Upper lobe of left lung (tissue), 4 donors: ENCODE measurements at regions not wholly inside any gene's neighbourhood (a gene's known extent, or its start where the extent isn't known, plus 50 kb on each side); places are given as distances from the start of the nearest gene placed in this dataset.
"Not testable (repeated sequence)": the region's sequence is repeated elsewhere in the genome, so short reads cannot be mapped to it uniquely, and the experiment has no call there.

Experiments
- EP300 ChIP-seq, 4 donors: sonication (generic); formaldehyde crosslinking; IDR thresholded peaks; one replicate each; pipeline ENCODE4 v1.5.1; 2017; ENCODE audit warnings: antibody characterized with exemption in 4 of 4, control low read depth in 2 of 4
- POLR2A ChIP-seq, 4 donors: fragments of 450-650 bp; IDR thresholded peaks; one replicate each; pipeline ENCODE4 v1.5.1; 2016 to 2017; ENCODE audit warnings: antibody characterized with exemption in 4 of 4, mild to moderate bottlenecking in 2 of 4
- POLR2AphosphoS5 ChIP-seq, 2 donors: sonication (generic); formaldehyde crosslinking; IDR thresholded peaks; one replicate each; pipeline ENCODE4 v1.5.1; 2017; ENCODE audit warnings: antibody characterized with exemption in 2 of 2
- TF ChIP-seq, protein P1 (sequence below), 6 experiments: fragments of 450-650 bp in 4 of 6; fragments of 200-600 bp in 2 of 6; sonication (generic) in 2 of 6; IDR thresholded peaks; one replicate each; pipeline ENCODE4 v1.5.1; 2016 to 2019; ENCODE audit warnings: antibody characterized with exemption in 6 of 6

- TF ChIP-seq, protein P1, sequence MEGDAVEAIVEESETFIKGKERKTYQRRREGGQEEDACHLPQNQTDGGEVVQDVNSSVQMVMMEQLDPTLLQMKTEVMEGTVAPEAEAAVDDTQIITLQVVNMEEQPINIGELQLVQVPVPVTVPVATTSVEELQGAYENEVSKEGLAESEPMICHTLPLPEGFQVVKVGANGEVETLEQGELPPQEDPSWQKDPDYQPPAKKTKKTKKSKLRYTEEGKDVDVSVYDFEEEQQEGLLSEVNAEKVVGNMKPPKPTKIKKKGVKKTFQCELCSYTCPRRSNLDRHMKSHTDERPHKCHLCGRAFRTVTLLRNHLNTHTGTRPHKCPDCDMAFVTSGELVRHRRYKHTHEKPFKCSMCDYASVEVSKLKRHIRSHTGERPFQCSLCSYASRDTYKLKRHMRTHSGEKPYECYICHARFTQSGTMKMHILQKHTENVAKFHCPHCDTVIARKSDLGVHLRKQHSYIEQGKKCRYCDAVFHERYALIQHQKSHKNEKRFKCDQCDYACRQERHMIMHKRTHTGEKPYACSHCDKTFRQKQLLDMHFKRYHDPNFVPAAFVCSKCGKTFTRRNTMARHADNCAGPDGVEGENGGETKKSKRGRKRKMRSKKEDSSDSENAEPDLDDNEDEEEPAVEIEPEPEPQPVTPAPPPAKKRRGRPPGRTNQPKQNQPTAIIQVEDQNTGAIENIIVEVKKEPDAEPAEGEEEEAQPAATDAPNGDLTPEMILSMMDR (IDR thresholded peaks at IDR 0.05), result not testable (repeated sequence)
- TF ChIP-seq POLR2AphosphoS5, POLR2A, EP300 (IDR thresholded peaks at IDR 0.05): not testable (repeated sequence)
Observed at GRCh38 chr16:88237314-88237713, 145.4 kb upstream of the ZNF469 start.
